ENCODE measurements at regions not wholly inside any gene's neighbourhood (a gene's known extent, or its start where the extent isn't known, plus 50 kb on each side); places are given as distances from the start of the nearest gene placed in this dataset.

- Mint-ChIP-seq H3K9me3 (peaks cover 6% of the 10 kb centered on the region), H3K27ac (no peak overlapping the region), H3K4me3 (no peak overlapping the region), H3K36me3 (ENCODE audit: low read depth) (no peaks in the 10 kb centered on the region), H3K27me3 (ENCODE audit: low read depth, poor library complexity) (no peaks in the 10 kb centered on the region), H3K4me1 (no peaks in the 10 kb centered on the region)
- TF ChIP-seq CTCF (IDR thresholded peaks at IDR 0.05): no peak
- DNase-seq: no peak
Measured at GRCh38 chr13:67588607-67589006, 358.5 kb upstream of the PCDH9 start.

- Mint-ChIP-seq H3K4me3 (no peak overlapping the region), H3K27ac (no peak overlapping the region), H3K9me3 (peaks cover 5% of the 10 kb centered on the region), H3K27me3 (ENCODE audit: low read depth, poor library complexity) (no peaks in the 10 kb centered on the region), H3K4me1 (no peaks in the 10 kb centered on the region), H3K36me3 (ENCODE audit: low read depth) (no peaks in the 10 kb centered on the region)
- DNase-seq: no peak
- TF ChIP-seq CTCF (IDR thresholded peaks at IDR 0.05): no peak
Measured at GRCh38 chr13:67577361-67577760, 347.2 kb upstream of the PCDH9 start.

- no peak overlapping the region for H3K27ac Mint-ChIP-seq
- TF ChIP-seq CTCF (IDR thresholded peaks at IDR 0.05): no peak
- no peak for DNase-seq
- no peaks in the 10 kb centered on the region for H3K4me1 Mint-ChIP-seq
- H3K36me3 Mint-ChIP-seq (ENCODE audit: low read depth): no peaks in the 10 kb centered on the region
- no peaks in the 10 kb centered on the region for H3K27me3 Mint-ChIP-seq (ENCODE audit: low read depth, poor library complexity)
- H3K4me3 Mint-ChIP-seq: no peak overlapping the region
- peaks cover 5% of the 10 kb centered on the region for H3K9me3 Mint-ChIP-seq
Measured at GRCh38 chr13:67574320-67575233, 344.4 kb upstream of the PCDH9 start.

- no peak overlapping the region for H3K27ac Mint-ChIP-seq
- DNase-seq: no peak
- no peak for TF ChIP-seq CTCF (IDR thresholded peaks at IDR 0.05)
- no peaks in the 10 kb centered on the region for H3K36me3 Mint-ChIP-seq (ENCODE audit: low read depth)
- no peak overlapping the region for H3K4me3 Mint-ChIP-seq
- no peaks in the 10 kb centered on the region for H3K9me3 Mint-ChIP-seq
- H3K27me3 Mint-ChIP-seq (ENCODE audit: low read depth, poor library complexity): no peaks in the 10 kb centered on the region
- H3K4me1 Mint-ChIP-seq: no peaks in the 10 kb centered on the region
Measured at GRCh38 chr13:67568205-67568604, 338.1 kb upstream of the PCDH9 start.

GRCh38 chr13:67557642-67558241, 327.6 kb upstream of the PCDH9 start:
- Mint-ChIP-seq H3K27ac (no peak overlapping the region), H3K4me3 (no peak overlapping the region), H3K4me1 (no peaks in the 10 kb centered on the region), H3K27me3 (ENCODE audit: low read depth, poor library complexity) (no peaks in the 10 kb centered on the region), H3K36me3 (ENCODE audit: low read depth) (peaks cover 5% of the 10 kb centered on the region), H3K9me3 (peaks cover 18% of the 10 kb centered on the region)
- TF ChIP-seq CTCF (IDR thresholded peaks at IDR 0.05): no peak
- no peak for DNase-seq

All from nephron progenitor cell (in vitro differentiated cells).